Stimulated activated memory B cell treated with anti-CD40 and anti-IgM and Interleukin-4, amounts not matched to agents 10 μg/mL and 1 μg/mL and 100 μg/mL, for 72 hours (primary cell): ENCODE measurements at regions not wholly inside any gene's neighbourhood (a gene's known extent, or its start where the extent isn't known, plus 50 kb on each side); places are given as distances from the start of the nearest gene placed in this dataset.

Experiments used
- ATAC-seq: fragments of 150-1000 bp; cut with Tn5 transposase; 2 replicates; pipeline ENCODE4 v1.10.0; 2021
- H3K27ac Mint-ChIP-seq: one replicate; pipeline ENCODE4 v1.8.0; 2022; ENCODE audit warnings: mild to moderate bottlenecking, mixed read lengths
- H3K27me3 Mint-ChIP-seq: one replicate; pipeline ENCODE4 v1.8.0; 2022; ENCODE audit warnings: mixed read lengths
- H3K36me3 Mint-ChIP-seq: one replicate; pipeline ENCODE4 v1.8.0; 2022; ENCODE audit warnings: mixed read lengths
- H3K4me1 Mint-ChIP-seq: one replicate; pipeline ENCODE4 v1.8.0; 2022; ENCODE audit warnings: mixed read lengths
- H3K4me3 Mint-ChIP-seq: one replicate; pipeline ENCODE4 v1.8.0; 2022; ENCODE audit warnings: mild to moderate bottlenecking, moderate library complexity, mixed read lengths
- H3K9me3 Mint-ChIP-seq: one replicate; pipeline ENCODE4 v1.8.0; 2022; ENCODE audit warnings: mixed read lengths

DNA sequence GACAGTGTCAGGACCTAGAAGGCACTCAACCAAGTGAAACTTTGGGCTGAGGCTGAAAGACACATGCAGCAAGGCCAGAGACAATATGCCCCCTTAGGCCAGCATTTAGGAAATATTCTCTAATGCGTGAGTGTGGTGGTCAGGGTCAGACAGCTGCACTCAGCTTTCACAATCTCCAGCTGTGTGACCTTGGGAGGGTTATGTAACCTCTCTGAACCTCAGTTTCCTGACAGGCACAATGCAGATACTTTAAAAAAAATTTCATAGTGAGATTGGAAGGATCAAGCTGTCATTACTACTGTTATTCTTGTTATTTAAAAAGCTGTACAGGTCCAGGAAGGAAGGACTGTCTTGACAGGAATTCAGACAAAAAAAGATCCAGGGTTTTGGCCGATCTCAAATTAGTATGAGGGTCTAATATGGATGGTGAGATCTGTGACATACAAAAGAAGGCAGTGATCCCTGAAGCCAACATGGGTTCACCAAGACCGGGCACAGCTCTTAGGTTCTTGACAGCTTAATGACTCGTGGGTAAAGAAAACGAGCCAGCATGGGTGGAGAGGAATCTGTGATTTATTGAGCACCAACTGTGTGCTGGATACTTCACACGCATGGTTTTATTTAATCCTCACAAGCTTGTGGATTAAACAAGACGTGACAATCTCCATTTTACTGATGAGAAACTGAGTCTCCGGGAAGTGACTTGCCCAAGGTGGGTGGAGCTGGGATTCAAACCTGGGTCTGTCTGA lies 54.6 kb upstream of the POU3F1 start:
- no peak for ATAC-seq
- H3K4me3 Mint-ChIP-seq: no peak overlapping the region
- H3K27me3 Mint-ChIP-seq: no peaks in the 10 kb centered on the region

DNA sequence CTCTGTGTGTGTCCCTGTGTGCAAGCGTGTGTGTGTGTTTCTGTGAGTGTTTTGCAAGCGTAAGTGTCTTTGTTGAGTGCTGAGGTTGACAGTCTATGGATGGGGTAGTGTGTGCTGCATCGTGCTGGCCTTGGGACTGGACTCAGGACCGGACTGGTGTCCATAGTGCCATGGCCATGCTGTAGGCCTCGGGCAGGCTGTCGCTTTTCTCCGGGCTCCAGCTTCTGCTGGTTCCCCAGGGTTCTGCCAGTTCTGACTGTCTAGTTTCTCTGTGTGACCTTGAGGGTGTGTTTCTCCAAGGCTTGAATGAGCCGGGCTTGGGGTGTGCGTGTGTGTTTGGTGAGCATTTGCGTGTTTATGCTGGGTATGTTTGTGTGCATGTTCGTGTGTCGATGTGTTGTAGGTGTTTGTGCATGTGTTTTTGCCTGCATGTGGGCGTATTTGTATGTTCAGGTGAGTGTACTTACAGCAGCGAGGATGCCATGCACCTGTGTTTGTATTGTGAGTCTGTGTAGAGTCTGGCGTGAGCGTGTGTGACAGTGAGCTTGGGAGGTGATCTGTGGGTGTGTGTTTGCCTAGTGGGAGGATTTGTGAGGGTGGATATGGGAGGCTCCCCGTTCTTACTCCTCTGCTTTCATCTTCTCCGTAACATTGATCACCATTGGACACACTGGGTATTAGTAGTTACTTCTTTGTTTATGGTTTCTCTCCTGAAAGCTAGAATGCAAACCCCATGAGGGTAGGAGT lies 51.7 kb upstream of the POU3F1 start:
- H3K27ac Mint-ChIP-seq: no peak overlapping the region
- H3K27me3 Mint-ChIP-seq: peaks cover 16% of the 10 kb centered on the region
- H3K9me3 Mint-ChIP-seq: no peaks in the 10 kb centered on the region
- H3K36me3 Mint-ChIP-seq: no peaks in the 10 kb centered on the region
- peaks cover 10% of the 10 kb centered on the region for H3K4me1 Mint-ChIP-seq
- no peak overlapping the region for H3K4me3 Mint-ChIP-seq
- no peak for ATAC-seq

More for the DNA sequence above, 54.6 kb upstream of the POU3F1 start:
- Mint-ChIP-seq H3K4me1 (no peaks in the 10 kb centered on the region), H3K27ac (no peak overlapping the region), H3K9me3 (no peaks in the 10 kb centered on the region), H3K36me3 (no peaks in the 10 kb centered on the region)

DNA sequence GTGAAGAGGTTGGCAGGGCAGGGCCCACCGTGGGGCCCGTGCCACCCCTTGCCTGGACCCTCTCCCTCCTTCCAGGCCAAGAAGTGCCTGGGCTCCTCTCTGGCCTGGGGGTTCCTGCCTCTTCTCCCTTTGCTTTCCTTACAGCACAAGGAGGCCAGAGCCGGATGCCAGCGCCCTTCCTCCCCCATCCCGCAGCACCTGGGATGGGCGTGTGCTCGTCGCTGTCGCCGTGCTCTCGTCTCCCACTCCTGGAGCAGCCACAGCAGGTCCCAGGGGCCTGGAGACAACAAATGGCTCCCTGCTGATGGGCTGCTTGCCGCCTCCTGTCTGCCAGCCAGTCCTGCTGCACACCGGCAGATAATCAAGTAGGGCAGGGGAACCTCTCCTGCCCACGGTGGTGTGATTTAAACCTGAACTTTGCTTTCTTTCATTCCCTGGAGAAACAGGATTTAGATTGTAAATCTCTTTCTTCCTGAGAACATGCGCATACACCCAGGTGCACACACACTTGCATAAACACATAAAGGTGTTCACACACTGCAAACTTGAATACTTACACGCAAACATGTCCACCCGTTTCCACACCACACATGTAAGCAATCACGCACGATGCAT lies 50.8 kb upstream of the POU3F1 start:
- Mint-ChIP-seq H3K4me3 (no peak overlapping the region), H3K36me3 (no peaks in the 10 kb centered on the region), H3K4me1 (peaks cover 11% of the 10 kb centered on the region), H3K27ac (no peak overlapping the region), H3K9me3 (no peaks in the 10 kb centered on the region), H3K27me3 (peaks cover 21% of the 10 kb centered on the region)
- no peak for ATAC-seq
